GM12873 (cell line): ENCODE measurements at regions not wholly inside any gene's neighbourhood (a gene's known extent, or its start where the extent isn't known, plus 50 kb on each side); places are given as distances from the start of the nearest gene placed in this dataset.

Source experiments
- CTCF ChIP-seq: IDR thresholded peaks from 2 replicates; pipeline ENCODE4 v1.5.1; 2012; ENCODE audit warnings: low read depth, mild to moderate bottlenecking, moderate library complexity, low read length, control low read depth; ENCODE audit not compliant: insufficient read depth; ENCODE audit errors: missing control alignments

DNA sequence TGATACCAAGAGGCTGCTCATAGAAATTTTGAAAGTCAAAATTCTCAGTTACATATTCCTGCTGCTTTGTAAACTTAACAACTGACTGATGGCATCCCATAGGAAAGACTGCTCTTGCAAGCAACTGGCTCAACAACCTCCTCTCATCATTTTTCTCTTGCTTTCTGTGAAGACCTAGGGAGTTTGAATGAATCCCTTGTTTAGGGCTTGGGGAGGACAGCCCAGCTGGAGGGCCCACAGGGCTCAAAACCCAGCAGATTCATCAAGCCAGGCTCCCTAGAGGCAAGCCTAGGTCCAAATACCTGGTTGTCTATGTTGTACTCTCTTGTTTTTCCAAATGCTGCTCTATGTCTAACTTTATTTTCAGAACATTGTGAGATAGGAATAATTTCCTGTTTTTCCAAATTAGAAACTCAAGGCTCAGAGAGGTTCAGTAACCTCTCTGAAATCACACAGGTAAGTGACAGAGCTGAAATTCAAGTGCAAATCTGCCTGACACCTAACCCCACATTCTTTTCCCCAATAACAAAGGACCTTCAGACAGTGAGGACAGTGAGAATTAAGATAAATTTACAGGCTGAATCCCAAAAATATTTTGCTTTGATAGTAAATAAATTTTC, 558.9 kb upstream of the KLF4 start:
- TF ChIP-seq CTCF: no peak

DNA sequence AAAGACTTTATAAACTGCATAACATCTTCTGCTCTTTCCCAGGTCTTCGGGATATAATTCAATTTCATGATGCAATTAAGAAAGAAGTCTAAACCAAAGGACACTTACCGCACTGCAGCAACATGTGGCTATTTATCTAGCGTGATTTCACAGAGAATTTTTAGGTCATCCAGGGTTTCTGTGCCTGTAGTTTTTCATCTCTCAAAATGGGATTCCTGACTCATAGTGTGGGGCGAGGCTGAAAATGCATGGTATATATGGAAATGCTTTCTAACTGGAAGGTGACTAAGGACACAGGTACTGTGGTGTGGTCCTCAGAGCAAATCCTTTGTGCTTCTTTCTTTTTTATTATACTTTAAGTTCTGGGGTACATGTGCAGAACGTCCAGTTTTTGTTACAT, 557.7 kb upstream of the KLF4 start:
- TF ChIP-seq CTCF: no peak

- TF ChIP-seq CTCF: no peak
Measured at GRCh38 chr9:108045851-108046250, 556.3 kb upstream of the KLF4 start.

GRCh38 chr9:108043585-108043984, 554.0 kb upstream of the KLF4 start:
- no peak for TF ChIP-seq CTCF

GRCh38 chr9:108041551-108041950, 552.0 kb upstream of the KLF4 start:
- TF ChIP-seq CTCF: no peak

GRCh38 chr9:108040783-108041182, 551.2 kb upstream of the KLF4 start:
- no peak for TF ChIP-seq CTCF

DNA sequence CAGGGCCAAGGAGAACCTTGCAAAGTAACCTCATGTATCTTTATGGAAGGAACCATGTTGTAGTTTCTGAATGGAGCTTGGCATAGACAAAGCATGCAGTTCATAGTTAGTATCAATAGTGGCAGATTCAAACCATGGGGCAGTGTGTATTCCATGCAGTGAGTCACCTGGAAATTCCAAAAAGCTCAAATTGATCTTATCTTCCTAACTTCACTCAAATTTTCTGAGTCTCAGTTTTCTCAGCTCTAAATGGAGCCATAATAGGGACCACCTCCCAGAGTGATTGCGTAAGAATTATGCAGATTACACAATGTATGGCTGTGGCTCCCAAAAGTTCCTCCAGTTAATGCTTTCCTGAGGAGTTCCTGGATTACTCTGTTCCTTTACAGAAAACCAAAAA, 549.9 kb upstream of the KLF4 start:
- no peak for TF ChIP-seq CTCF
